K562 (cell line): ENCODE measurements at regions not wholly inside any gene's neighbourhood (a gene's known extent, or its start where the extent isn't known, plus 50 kb on each side); places are given as distances from the start of the nearest gene placed in this dataset.

Source experiments
- ATF7 ChIP-seq: fragments of 450-650 bp; IDR thresholded peaks from 2 replicates; pipeline ENCODE4 v1.7.1; 2014; ENCODE audit warnings: mild to moderate bottlenecking, moderate library complexity
- CC2D1A ChIP-seq: fragments of 450-650 bp; IDR thresholded peaks from 2 replicates; pipeline ENCODE4 v1.6.1; 2017; ENCODE audit warnings: mild to moderate bottlenecking
- HMG20B ChIP-seq: fragments of 250-450 bp; sonication (Bioruptor Pico); IDR thresholded peaks from 2 replicates; pipeline ENCODE4 v1.5.0; 2021; ENCODE audit warnings: mild to moderate bottlenecking
- MAFK ChIP-seq: IDR thresholded peaks from 2 replicates; pipeline ENCODE4 v1.6.1; 2011; ENCODE audit warnings: low read length, improper control_type of control experiment
- POLR2AphosphoS5 ChIP-seq: IDR thresholded peaks from 2 replicates; pipeline ENCODE4 v1.6.1; 2011; ENCODE audit warnings: mild to moderate bottlenecking, low read depth, low read length, moderate library complexity; ENCODE audit not compliant: control insufficient read depth, insufficient read depth
- RAD21 ChIP-seq, 2 experiments: fragments of 250-450 bp in 1 of 2; fragments of 450-650 bp in 1 of 2; sonication (Bioruptor Pico) in 1 of 2; formaldehyde crosslinking in 1 of 2; IDR thresholded peaks in 1 of 2; conservative IDR thresholded peaks in 1 of 2; 2 replicates each; pipeline versions ENCODE4 v1.4.0 to v1.8.0; 2020 to 2022; ENCODE audit warnings: mild to moderate bottlenecking in 2 of 2, moderate library complexity in 1 of 2
- TAF1 ChIP-seq: IDR thresholded peaks from 2 replicates; pipeline ENCODE4 v1.6.1; 2011; ENCODE audit warnings: mild to moderate bottlenecking, low read length, moderate library complexity; ENCODE audit not compliant: insufficient read depth, control insufficient read depth, severe bottlenecking; ENCODE audit errors: extremely low read depth

DNA sequence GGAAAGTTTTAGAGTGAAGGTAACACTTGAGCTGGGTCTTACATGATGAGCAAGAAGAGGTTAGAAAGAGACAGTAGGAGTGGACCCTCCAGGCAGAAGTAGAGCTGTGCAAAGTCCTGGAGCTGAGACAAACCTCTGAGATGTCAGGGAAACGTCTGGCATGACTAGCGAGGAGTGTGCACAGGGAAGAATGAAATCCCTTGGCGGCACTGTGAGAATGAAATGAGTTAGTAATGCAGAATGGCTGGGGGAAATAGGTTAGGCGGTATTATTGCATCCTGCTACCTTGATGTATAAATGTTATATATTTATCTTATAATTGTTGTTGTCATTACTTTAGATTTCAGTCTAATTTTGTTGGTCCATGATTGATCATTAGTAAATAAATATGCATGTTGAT is 457.9 kb upstream of the CCL2 start:
- TF ChIP-seq TAF1 (no peak), MAFK (no peak), CC2D1A (no peak), ATF7 (no peak), POLR2AphosphoS5 (no peak), RAD21 (CRISPR knock-in tag; conservative IDR thresholded peaks at IDR 0.05 in 1 of 2, IDR thresholded peaks at IDR 0.05 in 1 of 2) (no peak), HMG20B (no peak)
